Activated CD4-positive, CD25-positive, alpha-beta regulatory T cell treated with anti-CD3 and anti-CD28 coated beads, Interleukin-2, amount 50 U/mL, for 16 hours (primary cell): ENCODE measurements at regions not wholly inside any gene's neighbourhood (a gene's known extent, or its start where the extent isn't known, plus 50 kb on each side); places are given as distances from the start of the nearest gene placed in this dataset.

Experiments used
- DNase-seq: peaks from one replicate; pipeline ENCODE4 v3.0.0-alpha.2; 2020; ENCODE audit warnings: low read depth, low spot score

DNA sequence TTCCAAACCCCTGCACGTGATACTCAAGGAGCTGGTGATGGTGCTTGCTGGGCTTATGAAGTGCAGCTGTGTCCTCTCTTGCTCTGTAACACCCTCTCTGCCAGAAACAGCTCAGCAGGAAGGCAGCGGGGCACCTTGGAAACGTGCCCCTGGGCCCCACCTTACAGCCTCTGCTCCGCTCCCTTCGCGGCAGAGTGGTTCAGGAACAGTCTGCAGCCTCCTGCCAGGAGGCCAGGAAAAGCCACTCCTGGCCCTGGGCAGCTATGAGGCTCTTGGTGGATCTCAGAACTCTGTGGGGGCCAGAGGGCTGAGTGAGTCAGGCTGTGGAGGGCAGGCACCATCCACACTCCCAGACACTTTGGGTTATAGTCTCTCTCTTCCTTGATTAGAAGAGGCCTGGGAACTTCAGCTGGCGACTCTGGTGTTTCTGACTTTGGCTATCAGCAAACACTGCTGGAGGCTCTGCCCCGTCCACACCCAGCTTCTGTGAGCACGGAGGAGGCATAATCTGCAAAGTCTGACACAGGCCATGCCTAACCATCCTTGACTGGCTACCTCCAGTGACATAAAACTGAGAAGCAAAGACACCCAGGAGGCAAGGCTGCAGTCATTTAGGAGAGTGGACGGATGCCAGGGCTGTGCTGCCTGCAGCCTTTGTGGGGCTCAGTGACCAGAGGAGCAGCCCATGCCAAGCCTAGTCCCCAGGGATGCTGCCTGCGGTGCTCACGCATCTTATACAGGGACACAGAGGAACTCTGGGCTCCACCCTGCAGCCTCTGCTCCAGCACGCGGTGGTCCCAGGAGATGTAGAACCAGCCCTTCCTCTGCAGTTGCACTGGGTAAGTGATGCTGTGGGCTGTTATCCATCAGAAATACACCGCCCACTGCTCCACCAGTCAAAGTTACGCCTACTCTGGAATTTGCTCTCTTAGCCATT lies 65.3 kb downstream of the METRNL start:
- DNase-seq, result no peak

DNA sequence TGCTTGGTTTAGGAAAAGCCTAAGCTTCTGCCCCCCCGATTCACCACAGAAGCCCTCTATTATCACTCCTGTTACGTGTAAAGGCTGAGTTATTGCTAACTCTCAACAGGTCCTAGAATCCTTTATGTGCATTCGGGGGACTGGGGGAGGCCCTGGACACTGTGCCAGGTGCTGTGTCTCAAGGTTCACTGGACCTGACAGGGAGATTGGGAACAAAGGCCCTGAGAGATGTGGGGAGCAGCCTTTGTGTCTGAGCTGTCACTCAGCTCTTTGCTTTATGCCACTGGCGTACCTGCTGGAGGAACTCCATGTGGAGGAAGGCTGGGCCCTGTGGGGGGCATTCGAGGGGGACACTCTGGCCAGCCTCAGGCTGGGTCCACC lies 65.9 kb downstream of the METRNL start:
- no peak for DNase-seq

DNA sequence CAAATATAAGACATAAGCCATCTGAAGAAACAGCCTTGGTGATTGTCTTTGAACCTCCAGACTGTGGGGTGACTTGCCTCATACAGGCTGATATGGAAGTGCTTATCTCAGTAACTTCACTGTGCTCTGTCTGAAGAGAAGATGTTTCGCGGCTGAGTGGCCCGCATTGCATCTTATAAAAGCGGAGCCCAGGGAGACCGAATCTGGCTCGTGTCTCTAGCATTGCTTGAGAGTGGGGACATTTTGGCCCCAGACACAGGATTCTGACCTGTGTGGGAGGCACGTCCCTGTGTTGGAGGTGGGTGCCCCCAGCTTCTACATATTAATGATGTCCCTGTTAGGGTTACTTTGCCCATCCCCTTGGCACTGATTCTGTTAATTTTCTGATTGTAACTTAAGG lies 66.4 kb downstream of the METRNL start:
- DNase-seq, result no peak

DNA sequence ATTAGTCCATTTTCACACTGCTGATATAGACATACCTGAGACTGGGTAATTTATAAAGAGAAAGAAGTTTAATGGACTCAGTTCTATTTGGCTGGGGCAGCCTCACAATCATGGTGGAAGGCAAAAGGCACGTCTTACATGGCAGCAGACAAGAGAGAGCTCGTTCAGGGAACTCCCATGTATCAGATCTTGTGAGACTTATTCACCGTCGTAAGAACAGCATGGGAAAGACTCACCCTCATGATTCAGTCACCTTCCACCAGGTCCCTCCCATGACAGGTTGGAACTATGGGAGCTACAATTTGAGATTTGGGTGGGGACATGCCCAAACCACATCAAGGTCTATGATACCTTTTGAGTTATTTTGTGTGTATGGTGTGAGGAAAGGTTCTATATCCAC lies 66.9 kb downstream of the METRNL start:
- DNase-seq, result no peak

DNA sequence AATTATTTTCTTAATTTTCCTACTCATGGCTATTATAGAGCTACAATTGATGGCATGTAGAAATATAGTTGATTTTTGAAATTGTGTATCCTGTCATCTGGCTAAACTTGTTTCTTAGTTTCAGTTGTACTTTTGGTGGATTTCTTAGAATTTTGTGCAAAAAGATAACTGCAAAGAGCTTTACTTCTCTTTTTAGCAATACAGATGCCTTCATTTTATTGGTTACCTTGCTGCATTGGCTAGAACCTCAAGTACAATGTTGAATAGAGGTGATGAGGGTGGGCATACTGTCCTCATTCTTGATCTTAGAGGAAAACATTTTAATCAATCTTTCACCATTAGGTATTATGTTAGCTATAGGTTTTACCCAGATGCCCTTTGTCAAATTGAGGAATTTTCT lies 67.9 kb downstream of the METRNL start:
- no peak for DNase-seq

DNA sequence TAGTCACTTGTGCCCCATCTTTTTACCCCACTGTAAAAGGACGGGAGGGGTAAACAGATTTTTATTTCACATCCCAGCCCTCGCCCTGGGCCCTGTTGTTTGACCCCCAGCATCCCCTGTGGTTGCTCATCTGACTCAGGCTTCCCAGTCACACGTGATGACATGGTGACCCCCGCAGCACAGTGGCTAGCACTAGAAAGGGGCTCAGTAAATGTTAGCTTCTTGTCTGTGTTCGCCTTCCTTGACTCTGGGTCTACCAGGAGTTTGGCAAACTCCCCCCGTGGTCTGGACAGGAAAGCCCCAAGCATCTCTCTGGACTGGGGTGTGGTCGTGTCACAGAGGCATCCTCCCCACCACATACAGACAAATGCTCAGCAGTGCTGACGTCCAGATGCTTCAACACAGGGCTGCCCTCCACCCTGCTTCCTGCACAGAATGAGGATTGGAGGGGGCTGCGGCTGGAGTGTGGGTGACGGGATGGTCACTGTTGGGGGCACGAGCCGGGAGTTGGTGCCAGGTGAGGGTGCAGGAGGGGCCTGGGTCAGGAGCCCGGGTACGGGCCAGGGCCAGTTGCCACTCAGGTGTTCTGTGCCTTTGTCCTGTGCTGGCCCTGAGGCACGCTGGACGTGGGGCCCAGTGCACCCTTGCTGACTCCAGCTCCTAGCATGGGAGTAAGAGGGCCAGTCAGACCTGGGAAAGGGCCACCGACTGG lies 69.1 kb downstream of the METRNL start:
- DNase-seq, result no peak

DNA sequence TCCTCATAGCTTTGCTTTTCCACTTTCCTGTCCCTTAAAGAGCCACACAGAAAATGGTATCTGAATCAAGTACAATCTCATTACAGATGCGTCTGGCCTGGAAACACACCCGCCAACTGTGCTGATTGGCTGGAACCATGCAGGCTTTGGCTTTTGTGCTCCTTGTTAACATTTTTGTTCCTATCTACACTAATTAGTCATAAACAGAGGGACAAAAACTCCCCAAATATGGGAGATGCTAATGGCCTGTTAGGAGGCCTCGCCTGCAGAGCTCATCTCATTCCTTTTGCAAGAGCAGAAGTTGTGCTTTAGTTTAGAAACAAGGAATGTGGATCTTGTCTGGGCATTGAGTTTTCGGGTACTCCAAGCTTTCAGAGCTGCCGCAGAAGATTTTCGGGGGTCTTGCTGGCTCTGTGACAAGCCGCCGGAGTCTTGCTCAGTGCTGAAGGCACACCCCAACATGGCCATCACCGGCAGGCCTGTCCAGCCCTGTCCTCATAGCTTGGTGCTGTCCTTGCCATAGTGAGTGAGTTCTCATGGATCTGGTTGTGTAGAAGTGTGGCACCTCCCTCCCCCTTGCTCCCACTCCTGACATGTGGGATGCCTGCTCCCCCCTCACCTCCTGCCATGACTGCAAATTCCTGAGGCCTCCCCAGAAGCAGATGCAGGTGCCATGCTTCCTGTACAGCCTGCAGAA lies 69.8 kb downstream of the METRNL start:
- DNase-seq, result no peak

DNA sequence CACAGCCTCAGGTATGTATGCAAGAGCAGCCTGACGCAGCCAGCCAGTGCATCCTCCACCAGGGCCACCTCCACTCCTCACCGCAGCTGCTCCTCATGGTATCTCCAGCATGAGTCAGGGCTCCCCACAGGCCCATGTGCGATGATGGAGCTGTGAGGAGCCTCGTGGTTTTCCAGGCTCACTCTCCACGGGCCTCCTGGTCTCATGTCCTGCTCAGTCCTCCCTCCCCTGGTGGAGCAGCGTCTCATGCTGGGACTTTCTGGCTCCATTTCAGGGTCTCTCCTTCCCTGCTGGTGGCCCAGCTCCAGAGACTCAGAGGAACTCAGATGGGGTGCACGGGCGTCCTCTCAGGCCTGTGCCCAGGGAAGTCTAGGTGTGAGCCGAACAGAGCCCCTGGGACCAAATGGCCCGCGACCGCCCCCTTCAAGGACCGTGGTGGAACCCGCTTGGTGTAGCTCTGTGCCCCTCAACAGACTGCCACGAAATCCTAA lies 70.4 kb downstream of the METRNL start:
- no peak for DNase-seq

DNA sequence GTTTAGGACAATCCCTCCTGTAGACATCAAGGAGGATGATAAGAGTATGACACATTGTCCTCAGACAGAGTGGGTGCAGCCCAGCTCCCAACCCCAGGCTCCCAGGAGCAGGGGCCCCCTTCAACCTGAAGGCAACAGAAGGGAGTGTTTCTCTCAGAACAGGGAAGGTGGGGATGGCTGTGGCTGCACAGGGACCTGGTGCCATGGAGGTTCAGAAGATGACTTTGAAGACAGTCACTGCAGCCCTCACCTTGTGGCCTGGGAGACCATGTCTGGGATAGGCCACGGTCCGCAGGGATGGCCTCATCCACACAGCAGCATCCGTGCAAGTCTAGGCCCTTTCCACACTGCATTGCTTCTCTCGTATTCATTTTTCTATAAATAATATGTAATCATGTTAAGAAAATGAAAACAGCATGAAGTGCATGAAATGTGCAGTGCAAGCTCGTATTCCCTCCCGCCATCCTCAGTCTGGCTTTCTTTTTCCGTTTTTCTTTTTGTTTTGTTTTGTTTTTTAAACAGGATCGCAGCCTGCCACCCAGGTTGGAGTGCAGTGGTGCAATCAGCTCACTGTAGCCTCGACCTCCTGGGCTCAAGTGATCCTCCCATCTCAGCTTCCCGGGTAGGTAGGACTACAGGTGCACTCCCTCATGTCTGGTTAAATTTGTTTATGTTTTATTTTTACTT lies 71.1 kb downstream of the METRNL start:
- no peak for DNase-seq

DNA sequence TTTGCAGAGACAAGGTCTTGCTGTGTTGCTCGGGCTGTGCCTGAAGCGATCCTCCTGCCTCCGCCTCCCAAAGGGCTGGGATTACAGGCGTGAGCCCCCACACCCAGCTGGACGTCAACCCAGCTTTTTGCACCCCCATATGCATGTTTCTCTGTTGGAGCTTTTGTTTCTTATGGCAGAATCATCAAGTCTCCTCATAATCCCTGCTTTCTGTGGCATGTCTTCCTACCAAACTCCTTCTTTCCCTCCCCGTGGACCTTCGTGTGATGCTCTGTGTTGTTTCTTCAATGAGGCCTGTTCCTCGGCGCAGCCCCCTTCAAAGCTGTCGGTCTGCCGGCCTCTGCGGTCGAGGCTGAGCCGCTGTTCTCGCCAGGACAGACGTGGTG lies 71.6 kb downstream of the METRNL start:
- DNase-seq, result no peak

DNA sequence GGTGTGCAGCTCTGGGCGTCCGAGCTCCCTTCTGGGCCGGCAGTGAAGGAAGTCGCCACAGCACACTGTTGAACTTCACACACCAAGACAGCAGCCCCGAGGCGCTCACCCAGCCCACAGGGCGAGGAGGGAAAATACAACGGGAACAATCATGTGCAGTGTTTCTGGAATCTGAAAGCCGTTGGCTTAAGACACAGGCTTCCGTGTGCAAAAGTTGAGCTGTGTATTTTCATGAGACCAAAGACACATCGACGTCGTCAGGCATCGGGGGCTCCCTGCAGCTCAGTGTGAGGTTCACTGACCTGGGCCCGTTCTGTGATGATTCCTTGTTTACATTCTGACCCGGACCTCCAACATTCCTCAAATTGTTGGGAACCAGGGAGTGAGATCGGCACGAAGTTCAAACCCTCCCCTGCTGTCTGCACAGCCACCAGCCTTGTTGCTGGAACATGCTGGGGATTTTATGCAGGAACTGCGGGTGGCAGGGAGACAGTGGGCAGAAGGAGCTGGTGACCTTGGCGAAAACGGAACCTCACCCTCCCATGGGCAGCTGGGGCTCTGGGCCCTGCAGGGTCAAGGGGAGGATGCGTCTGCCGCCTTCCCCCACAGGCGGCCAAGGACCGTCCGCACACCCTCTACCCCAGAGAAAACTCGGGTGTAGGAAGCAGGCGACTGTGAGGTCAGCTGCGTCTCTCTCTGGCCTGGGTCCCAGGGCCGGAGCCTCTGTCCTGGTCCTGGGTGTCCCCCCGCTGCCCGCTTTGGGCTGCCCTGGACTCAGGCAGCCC lies 72.2 kb downstream of the METRNL start:
- DNase-seq, result no peak

DNA sequence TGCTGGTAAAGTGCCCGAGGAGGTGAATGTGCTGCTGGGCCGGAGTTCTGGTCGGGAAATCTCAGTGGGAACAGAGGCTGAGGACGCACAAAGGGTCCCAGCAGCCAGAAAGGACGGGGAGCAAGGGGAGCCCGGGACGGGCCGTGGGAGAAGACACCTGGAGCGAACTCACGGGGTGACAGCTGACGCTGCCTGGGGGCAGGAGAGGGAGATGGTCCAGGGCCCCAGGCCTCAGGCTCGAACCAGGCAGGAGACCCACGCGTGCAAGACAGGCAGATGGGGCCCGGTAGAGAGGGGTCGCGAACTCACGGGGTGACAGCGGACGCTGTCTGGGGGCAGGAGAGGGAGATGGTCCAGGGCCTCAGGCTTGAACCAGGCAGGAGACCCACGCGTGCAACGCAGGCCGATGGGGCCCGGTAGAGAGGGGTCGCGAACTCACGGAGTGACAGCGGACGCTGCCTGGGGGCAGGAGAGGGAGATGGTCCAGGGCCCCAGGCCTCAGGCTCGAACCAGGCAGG lies 72.9 kb downstream of the METRNL start:
- DNase-seq, result no peak

DNA sequence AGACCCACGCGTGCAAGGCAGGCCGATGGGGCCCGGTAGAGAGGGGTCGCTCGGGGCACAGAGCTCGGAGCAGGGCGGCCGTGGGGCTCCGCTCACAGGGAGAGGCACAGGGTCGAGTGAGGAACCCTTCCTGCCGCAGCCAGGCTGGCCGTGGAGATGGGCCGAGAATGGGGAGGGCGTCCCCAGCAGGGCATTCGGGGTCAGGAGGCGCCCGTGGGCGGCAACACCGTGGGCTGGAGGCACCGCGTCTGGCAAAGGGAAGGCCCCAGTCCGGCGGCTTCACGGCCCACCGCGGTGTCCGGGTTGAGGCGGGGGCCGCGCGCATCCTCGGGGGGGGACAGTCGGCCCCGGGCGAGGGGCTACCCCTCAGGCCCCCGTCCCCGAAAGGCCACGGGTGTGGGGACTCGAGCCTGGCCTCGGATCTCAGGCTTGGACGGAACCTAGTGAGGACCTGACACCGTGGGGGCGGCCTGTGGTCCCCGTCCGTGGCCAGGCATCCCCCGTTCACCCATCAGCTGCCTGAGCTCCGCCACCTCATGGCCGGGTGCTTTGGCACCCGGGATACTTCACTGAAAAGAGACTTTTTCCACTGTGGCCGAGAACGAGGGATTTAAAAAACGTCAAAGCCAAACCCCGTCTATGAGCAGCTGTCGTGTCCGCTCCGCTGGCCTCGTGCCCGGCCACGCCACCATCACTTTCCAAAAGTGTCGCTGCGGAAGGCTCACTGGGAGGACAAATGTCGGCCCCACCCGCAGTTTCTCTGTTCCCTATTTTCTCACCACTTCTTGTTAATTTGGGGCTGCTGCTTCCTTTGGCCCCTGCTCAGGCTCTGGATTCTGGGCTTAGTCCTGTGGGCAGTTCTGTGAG lies 73.6 kb downstream of the METRNL start:
- DNase-seq, result no peak

DNA sequence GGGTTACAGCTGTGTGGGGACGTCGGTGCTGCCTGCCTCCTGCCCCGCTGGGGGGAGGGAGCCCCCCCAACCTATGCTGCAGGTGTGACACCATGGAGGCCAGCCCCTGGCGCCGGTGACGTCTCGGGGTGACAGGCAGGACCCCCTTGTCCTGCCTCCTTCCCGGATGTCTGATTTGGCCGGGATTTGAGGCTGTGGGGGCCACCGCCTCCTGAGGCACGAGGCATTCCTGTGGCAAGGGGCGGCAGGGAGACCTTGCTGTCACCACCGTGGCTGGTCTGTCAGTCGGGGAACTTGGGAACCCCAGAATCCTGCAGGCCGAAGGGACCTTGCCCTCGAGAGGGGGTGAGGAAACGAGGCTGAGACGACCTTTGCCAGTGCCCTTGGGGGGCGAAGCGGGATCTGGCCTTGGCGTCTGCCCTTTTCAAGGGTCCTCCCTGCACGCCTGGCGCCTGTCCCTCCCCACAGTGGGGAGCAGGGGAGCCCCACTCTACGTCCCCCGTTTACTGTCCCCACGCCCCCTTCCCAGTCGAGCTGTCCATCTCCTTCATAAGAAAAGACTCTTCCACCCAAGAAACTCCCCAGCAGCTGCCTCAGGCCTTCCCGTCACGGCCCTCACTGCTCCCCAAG lies 74.4 kb downstream of the METRNL start:
- no peak for DNase-seq

DNA sequence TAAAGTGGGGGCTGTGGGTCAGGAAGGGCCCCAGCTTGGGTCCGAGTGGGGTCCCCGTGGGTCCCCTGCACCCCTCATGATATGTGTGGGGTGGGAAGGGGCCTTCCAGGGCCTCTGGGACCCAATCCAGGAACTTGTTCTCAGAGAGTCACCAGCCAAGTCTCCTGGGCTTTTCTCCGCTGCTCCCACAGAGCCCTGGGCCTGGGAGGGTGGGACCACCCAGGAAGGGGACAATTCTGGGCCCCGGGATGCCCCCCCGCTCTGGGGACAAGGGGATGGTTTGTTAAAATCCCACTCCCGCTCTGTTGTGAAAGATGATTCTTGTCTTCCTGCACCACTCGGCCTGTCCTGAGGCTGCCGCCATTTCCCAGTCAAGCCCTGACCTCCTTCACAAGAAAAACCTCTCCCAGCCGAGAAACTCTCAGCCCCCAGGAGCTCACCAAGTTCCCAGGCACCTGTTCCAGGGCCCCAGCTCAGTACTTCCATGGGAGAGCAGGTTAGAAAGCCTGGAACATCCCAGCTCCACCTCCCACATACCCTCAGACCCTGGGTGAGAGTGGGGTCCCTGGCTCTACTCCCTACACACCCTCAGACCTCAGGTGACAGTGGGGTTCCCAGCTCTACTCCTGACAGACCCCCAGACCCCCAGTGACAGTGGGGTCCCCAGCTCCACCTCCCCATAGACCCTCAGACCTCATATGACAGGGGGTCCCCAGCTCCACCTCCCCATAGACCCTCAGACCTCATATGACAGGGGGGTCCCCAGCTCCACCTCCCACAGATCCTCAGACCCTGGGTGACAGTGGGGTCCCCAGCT lies 75.1 kb downstream of the METRNL start:
- no peak for DNase-seq

DNA sequence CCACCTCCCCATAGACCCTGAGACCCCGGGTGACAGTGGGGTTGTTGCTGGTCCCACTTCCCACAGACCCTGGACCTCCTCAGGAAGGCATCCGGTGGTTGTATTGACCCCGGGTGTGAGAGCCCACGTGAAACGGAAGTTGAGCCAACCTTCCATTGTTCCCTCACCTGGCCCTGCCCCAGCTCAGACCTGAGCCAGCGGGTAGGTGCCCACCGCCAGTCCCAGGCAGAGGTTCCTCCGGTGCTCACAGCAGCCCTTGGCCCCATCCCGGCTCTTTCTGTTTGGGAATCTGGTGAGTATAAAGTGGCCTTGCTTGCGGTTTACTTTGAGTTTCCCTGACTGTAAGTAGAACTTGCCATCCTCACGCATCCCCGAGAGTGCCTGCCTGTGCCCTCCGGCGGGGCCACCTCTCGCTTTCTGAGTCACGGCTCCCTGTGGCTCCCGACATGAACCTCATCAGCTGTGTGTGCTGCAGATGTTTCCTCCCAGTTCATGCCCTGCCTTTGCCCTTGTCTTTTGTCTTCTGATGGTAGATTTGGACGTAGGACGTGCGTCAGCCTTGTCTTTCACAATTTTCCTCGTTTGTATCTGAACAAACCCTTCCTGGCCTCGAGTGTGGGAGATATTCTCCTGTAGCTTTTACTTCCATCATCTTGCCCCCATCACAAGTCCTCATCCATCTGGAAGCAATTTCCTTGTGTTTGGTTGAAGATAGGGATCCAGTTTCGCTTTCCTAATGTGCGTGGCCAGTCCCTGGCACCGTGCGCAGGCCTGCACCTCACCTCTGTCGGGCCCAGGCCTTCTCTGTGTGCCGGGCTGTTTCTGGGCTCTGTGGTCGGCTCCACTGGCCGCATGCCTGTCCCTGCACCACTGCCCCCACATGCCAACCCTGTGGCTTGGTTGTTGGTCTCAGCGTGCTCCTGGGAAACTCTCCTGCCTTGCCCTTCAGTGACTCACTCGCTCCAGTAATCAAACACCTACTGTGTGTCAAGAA lies 76.0 kb downstream of the METRNL start:
- DNase-seq, result no peak

DNA sequence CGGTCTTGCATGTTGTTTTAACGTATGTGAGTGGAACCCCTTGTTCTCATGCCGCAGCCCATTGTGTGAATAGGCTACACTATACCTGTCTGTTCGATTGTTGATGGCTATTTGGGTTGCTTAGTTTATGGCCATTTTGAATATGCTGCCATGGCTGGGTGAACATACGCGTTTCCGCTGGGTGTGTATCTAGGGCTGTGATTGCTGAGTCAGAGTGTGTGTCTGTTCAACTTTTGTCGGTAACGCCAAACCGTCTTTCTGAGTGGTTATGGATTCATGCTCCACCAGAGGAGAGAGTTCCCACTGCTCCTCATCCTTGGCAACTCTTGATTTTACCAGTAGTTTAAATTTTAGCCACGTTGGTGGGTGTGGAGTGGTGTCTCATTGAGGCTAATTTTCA lies 77.0 kb downstream of the METRNL start:
- no peak for DNase-seq
